ENCODE measurements at regions not wholly inside any gene's neighbourhood (a gene's known extent, or its start where the extent isn't known, plus 50 kb on each side); places are given as distances from the start of the nearest gene placed in this dataset.
"Not testable (repeated sequence)": the region's sequence is repeated elsewhere in the genome, so short reads cannot be mapped to it uniquely, and the experiment has no call there.

DNA sequence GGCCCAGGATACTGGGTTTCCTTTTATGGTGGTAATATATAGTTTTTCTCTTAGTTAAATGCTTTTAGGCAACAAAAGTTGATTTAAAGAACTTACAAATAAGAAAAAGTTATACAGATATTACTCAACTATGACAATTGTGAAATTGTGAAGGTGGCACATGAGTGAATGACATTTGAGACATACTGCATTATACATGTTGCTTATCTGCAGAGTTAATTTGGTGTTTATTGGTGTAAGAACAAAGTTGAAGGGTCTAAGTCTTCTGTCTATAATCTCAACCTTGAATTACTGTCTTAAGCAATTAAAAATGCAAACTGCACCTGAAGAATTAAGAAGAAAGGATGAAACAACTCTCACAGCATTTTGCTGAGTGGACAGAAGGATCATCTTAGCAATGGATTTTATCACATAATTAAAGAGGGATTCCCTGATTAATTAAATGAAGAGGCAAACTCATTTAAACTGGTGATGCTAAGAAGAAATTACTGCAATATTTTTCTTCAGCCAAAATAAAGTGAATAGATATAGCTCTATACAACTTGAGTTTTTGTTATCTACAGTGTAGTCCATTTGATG, 298.9 kb upstream of the TGFBR2 start:
- Histone ChIP-seq H3K36me3 (ENCODE audit: insufficient read depth, low read length) (no peaks in the 10 kb centered on the region), H3K9ac (ENCODE audit: low read depth, low read length) (no peak overlapping the region), H3K9me3 (ENCODE audit: control insufficient read depth, insufficient read depth, low read length) (peaks cover 5% of the 10 kb centered on the region; the same call in 1 of the 2 replicates), H3K4me1 (ENCODE audit: insufficient read depth, low read length) (no peaks in the 10 kb centered on the region)

GRCh38 chr3:30308131-30308530, 298.3 kb upstream of the TGFBR2 start:
- peaks cover 5% of the 10 kb centered on the region; the same call in 1 of the 2 replicates for H3K9me3 ChIP-seq (ENCODE audit: control insufficient read depth, insufficient read depth, low read length)
- H3K36me3 ChIP-seq (ENCODE audit: insufficient read depth, low read length), result no peaks in the 10 kb centered on the region
- no peaks in the 10 kb centered on the region for H3K4me1 ChIP-seq (ENCODE audit: insufficient read depth, low read length)
- H3K9ac ChIP-seq (ENCODE audit: low read depth, low read length), result no peak overlapping the region

GRCh38 chr3:30309961-30310954, 296.1 kb upstream of the TGFBR2 start:
- H3K36me3 ChIP-seq (ENCODE audit: insufficient read depth, low read length), result no peaks in the 10 kb centered on the region
- H3K9me3 ChIP-seq (ENCODE audit: control insufficient read depth, insufficient read depth, low read length), result no peaks in the 10 kb centered on the region
- H3K4me1 ChIP-seq (ENCODE audit: insufficient read depth, low read length), result no peaks in the 10 kb centered on the region
- H3K9ac ChIP-seq (ENCODE audit: low read depth, low read length), result no peak overlapping the region

DNA sequence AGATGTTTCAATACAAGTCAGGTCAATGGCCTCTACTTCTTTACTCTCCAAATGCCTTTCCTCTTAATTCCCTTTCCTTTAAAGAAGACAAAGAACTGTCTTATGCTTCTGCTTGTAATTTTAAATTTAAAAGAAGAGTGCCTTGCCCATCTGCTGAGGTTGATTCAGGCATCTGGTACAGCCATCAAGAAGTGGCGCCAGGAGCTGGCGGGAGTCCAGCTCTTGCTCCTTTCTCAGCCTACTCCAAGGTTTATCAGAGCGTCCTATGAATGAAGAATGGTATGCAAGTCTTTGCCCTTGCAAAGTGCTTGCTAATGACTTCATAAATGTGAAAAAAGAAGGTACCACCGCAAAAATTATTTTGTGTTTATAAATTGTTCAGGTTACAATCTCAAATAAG, 294.6 kb upstream of the TGFBR2 start:
- Histone ChIP-seq H3K9ac (ENCODE audit: low read depth, low read length) (no peak overlapping the region), H3K4me1 (ENCODE audit: insufficient read depth, low read length) (no peaks in the 10 kb centered on the region), H3K36me3 (ENCODE audit: insufficient read depth, low read length) (no peaks in the 10 kb centered on the region), H3K9me3 (ENCODE audit: control insufficient read depth, insufficient read depth, low read length) (no peaks in the 10 kb centered on the region; the same call in 1 of the 2 replicates)

GRCh38 chr3:30313840-30314239, 292.6 kb upstream of the TGFBR2 start:
- no peaks in the 10 kb centered on the region; the same call in 1 of the 2 replicates for H3K9me3 ChIP-seq (ENCODE audit: control insufficient read depth, insufficient read depth, low read length)

DNA sequence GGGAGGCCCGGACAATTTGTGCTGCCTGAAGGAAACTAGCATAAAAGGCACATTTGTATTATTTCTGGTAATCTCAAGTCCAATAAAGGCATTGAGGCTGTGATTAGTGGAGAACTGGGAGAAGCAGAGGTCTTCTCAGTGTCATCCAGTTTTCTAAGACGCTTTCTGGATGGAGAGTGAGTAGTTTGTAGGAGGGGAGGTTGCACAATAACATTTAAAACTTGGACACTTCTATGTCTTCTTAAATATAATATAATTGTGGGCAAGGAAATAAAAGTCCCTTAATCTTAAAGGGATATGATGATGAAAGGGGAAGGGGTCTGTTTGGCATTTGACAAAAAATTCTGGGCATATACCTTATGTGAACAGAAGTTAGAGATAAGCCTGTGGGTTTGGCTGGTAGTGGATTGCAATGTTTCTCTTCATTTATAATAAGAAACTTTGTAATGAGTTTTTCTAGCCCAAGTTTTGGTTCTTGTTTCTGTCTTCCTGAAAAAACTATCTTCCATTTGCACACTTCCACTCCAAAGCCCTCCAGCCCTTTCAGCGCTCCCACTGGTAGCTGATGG, 291.6 kb upstream of the TGFBR2 start:
- H3K9me3 ChIP-seq (ENCODE audit: control insufficient read depth, insufficient read depth, low read length), result no peaks in the 10 kb centered on the region; the same call in 1 of the 2 replicates
- no peaks in the 10 kb centered on the region for H3K36me3 ChIP-seq (ENCODE audit: insufficient read depth, low read length)
- H3K4me1 ChIP-seq (ENCODE audit: insufficient read depth, low read length), result no peaks in the 10 kb centered on the region
- no peak overlapping the region for H3K9ac ChIP-seq (ENCODE audit: low read depth, low read length)

More at GRCh38 chr3:30313840-30314239, 292.6 kb upstream of the TGFBR2 start:
- Histone ChIP-seq H3K36me3 (ENCODE audit: insufficient read depth, low read length) (no peaks in the 10 kb centered on the region), H3K4me1 (ENCODE audit: insufficient read depth, low read length) (no peaks in the 10 kb centered on the region), H3K9ac (ENCODE audit: low read depth, low read length) (no peak overlapping the region)

- no peak overlapping the region for H3K9ac ChIP-seq (ENCODE audit: low read depth, low read length)
- no peaks in the 10 kb centered on the region for H3K36me3 ChIP-seq (ENCODE audit: insufficient read depth, low read length)
- H3K9me3 ChIP-seq (ENCODE audit: control insufficient read depth, insufficient read depth, low read length), result no peaks in the 10 kb centered on the region; the same call in 1 of the 2 replicates
- H3K4me1 ChIP-seq (ENCODE audit: insufficient read depth, low read length), result no peaks in the 10 kb centered on the region
Observed at GRCh38 chr3:30315447-30315846, 291.0 kb upstream of the TGFBR2 start.

GRCh38 chr3:30317561-30317960, 288.8 kb upstream of the TGFBR2 start:
- H3K9me3 ChIP-seq (ENCODE audit: control insufficient read depth, insufficient read depth, low read length), result no peaks in the 10 kb centered on the region; the same call in 1 of the 2 replicates
- no peaks in the 10 kb centered on the region for H3K4me1 ChIP-seq (ENCODE audit: insufficient read depth, low read length)
- H3K36me3 ChIP-seq (ENCODE audit: insufficient read depth, low read length), result no peaks in the 10 kb centered on the region
- H3K9ac ChIP-seq (ENCODE audit: low read depth, low read length), result no peak overlapping the region

- Histone ChIP-seq H3K9ac (ENCODE audit: low read depth, low read length) (no peak overlapping the region), H3K9me3 (ENCODE audit: control insufficient read depth, insufficient read depth, low read length) (no peaks in the 10 kb centered on the region; the same call in 1 of the 2 replicates), H3K36me3 (ENCODE audit: insufficient read depth, low read length) (no peaks in the 10 kb centered on the region), H3K4me1 (ENCODE audit: insufficient read depth, low read length) (no peaks in the 10 kb centered on the region)
Observed at GRCh38 chr3:30318110-30318509, 288.3 kb upstream of the TGFBR2 start.

- Histone ChIP-seq H3K36me3 (ENCODE audit: insufficient read depth, low read length) (no peaks in the 10 kb centered on the region), H3K9me3 (ENCODE audit: control insufficient read depth, insufficient read depth, low read length) (no peaks in the 10 kb centered on the region; the same call in 1 of the 2 replicates), H3K4me1 (ENCODE audit: insufficient read depth, low read length) (no peaks in the 10 kb centered on the region), H3K9ac (ENCODE audit: low read depth, low read length) (no peak overlapping the region)
Observed at GRCh38 chr3:30319713-30320112, 286.7 kb upstream of the TGFBR2 start.

GRCh38 chr3:30320392-30320791, 286.0 kb upstream of the TGFBR2 start:
- no peak overlapping the region for H3K9ac ChIP-seq (ENCODE audit: low read depth, low read length)
- no peaks in the 10 kb centered on the region for H3K36me3 ChIP-seq (ENCODE audit: insufficient read depth, low read length)
- H3K9me3 ChIP-seq (ENCODE audit: control insufficient read depth, insufficient read depth, low read length), result no peaks in the 10 kb centered on the region; the same call in 1 of the 2 replicates
- no peaks in the 10 kb centered on the region for H3K4me1 ChIP-seq (ENCODE audit: insufficient read depth, low read length)

GRCh38 chr3:30321065-30321464, 285.3 kb upstream of the TGFBR2 start:
- H3K4me1 ChIP-seq (ENCODE audit: insufficient read depth, low read length), result no peaks in the 10 kb centered on the region
- no peaks in the 10 kb centered on the region for H3K36me3 ChIP-seq (ENCODE audit: insufficient read depth, low read length)
- H3K9me3 ChIP-seq (ENCODE audit: control insufficient read depth, insufficient read depth, low read length), result no peaks in the 10 kb centered on the region; the same call in 1 of the 2 replicates
- no peak overlapping the region for H3K9ac ChIP-seq (ENCODE audit: low read depth, low read length)

GRCh38 chr3:30323649-30324048, 282.8 kb upstream of the TGFBR2 start:
- H3K9me3 ChIP-seq (ENCODE audit: control insufficient read depth, insufficient read depth, low read length); H3K36me3 ChIP-seq (ENCODE audit: insufficient read depth, low read length); H3K4me1 ChIP-seq (ENCODE audit: insufficient read depth, low read length); H3K9ac ChIP-seq (ENCODE audit: low read depth, low read length): not testable (repeated sequence)

DNA sequence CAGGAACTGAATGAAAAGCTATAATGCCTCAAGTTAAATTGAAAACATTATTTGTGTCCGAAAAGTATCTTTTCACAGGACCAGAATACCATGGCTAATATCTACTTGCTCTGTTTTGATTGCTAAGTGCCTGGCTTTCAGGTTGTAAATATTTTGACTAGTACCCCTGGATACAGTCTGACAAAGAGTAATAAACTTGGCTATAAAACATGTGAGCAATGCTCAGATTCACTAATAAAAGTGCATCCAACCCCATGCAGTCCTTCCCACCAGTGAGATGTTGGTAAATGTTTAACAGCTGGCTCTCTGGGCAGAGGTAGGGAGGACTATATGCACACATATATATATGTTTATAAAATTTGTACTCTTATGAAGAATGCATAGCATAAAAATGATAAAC, 281.8 kb upstream of the TGFBR2 start:
- no peaks in the 10 kb centered on the region for H3K4me1 ChIP-seq (ENCODE audit: insufficient read depth, low read length)
- H3K9me3 ChIP-seq (ENCODE audit: control insufficient read depth, insufficient read depth, low read length), result no peaks in the 10 kb centered on the region
- no peaks in the 10 kb centered on the region for H3K36me3 ChIP-seq (ENCODE audit: insufficient read depth, low read length)
- H3K9ac ChIP-seq (ENCODE audit: low read depth, low read length), result no peak overlapping the region

Measured in ES-I3 (cell line).